ENCODE measurements at regions not wholly inside any gene's neighbourhood (a gene's known extent, or its start where the extent isn't known, plus 50 kb on each side); places are given as distances from the start of the nearest gene placed in this dataset.

- TF ChIP-seq CTCF (IDR thresholded peaks at IDR 0.05), result no peak
- TF ChIP-seq POLR2A (IDR thresholded peaks at IDR 0.05), result no peak
Measured at GRCh38 chr6:21864206-21864605, 270.7 kb downstream of the SOX4 start.
